DND-41 (cell line): ENCODE measurements at regions not wholly inside any gene's neighbourhood (a gene's known extent, or its start where the extent isn't known, plus 50 kb on each side); places are given as distances from the start of the nearest gene placed in this dataset.

Experiments
- CTCF ChIP-seq: IDR thresholded peaks from 2 replicates; pipeline ENCODE4 v1.5.1; 2012; ENCODE audit warnings: borderline replicate concordance, low read length, moderate library complexity, mild to moderate bottlenecking; ENCODE audit not compliant: poor library complexity, severe bottlenecking; ENCODE audit errors: extremely low read depth
- EZH2 ChIP-seq: IDR thresholded peaks from 3 replicates; pipeline ENCODE4 v1.6.1; 2012; ENCODE audit warnings: borderline replicate concordance, low read depth, mild to moderate bottlenecking, moderate library complexity, low read length, inconsistent platforms; ENCODE audit not compliant: severe bottlenecking

- TF ChIP-seq EZH2 (no peak), CTCF (no peak)
These were observed 279.8 kb upstream of the SEMA6D start for GRCh38 chr15:47437491-47437890.
